ENCODE measurements at regions not wholly inside any gene's neighbourhood (a gene's known extent, or its start where the extent isn't known, plus 50 kb on each side); places are given as distances from the start of the nearest gene placed in this dataset.

GRCh38 chrX:144715337-144715736 lies 532.0 kb upstream of the SPANXN1 start:
- Histone ChIP-seq H3K4me3 (no peak overlapping the region), H3K9me3 (no peaks in the 10 kb centered on the region), H3K36me3 (ENCODE audit: insufficient read depth in 1 of 2, low read depth in 1 of 2) (no peaks in the 10 kb centered on the region), H3K27me3 (ENCODE audit: insufficient read depth in 3 of 3, low read length in 2 of 3) (no peaks in the 10 kb centered on the region), H3K27ac (no peak overlapping the region), H3K4me1 (no peaks in the 10 kb centered on the region)
- TF ChIP-seq CTCF (IDR thresholded peaks at IDR 0.05), result no peak
- intact Hi-C loops (cut with DNase I), result no loop called here
- 38 to 56% (median 49%) methylated on average over 5 of the region's 5 CpGs for WGBS, 3 donors
- ATAC-seq, result peak in 1 of 4 donors; percentile 24
- DNase-seq, result no peak

- TF ChIP-seq CTCF (IDR thresholded peaks at IDR 0.05), result no peak
- WGBS, 3 donors, result 60 to 74% (median 60%) methylated on average over 4 of the region's 4 CpGs
- no peak for ATAC-seq
Observed at GRCh38 chrX:144716187-144716586, 531.1 kb upstream of the SPANXN1 start.

GRCh38 chrX:144717682-144718081 lies 529.6 kb upstream of the SPANXN1 start:
- intact Hi-C loops (cut with DNase I), result no loop called here
- no peaks in the 10 kb centered on the region for H3K27me3 ChIP-seq (ENCODE audit: insufficient read depth in 3 of 3, low read length in 2 of 3)
- TF ChIP-seq CTCF (IDR thresholded peaks at IDR 0.05), result no peak
- H3K36me3 ChIP-seq (ENCODE audit: insufficient read depth in 1 of 2, low read depth in 1 of 2), result no peaks in the 10 kb centered on the region
- H3K27ac ChIP-seq, result no peak overlapping the region
- 78 to 92% (median 88%) methylated on average over 1 of the region's 1 CpG for WGBS, 3 donors
- H3K4me1 ChIP-seq, result no peaks in the 10 kb centered on the region
- no peak overlapping the region for H3K4me3 ChIP-seq
- DNase-seq (no peak), ATAC-seq (no peak)
- no peaks in the 10 kb centered on the region for H3K9me3 ChIP-seq

More at GRCh38 chrX:144716187-144716586, 531.1 kb upstream of the SPANXN1 start:
- no peak overlapping the region for H3K4me3 ChIP-seq
- no peaks in the 10 kb centered on the region for H3K9me3 ChIP-seq
- no peaks in the 10 kb centered on the region for H3K27me3 ChIP-seq (ENCODE audit: insufficient read depth in 3 of 3, low read length in 2 of 3)
- no peaks in the 10 kb centered on the region for H3K4me1 ChIP-seq
- H3K36me3 ChIP-seq (ENCODE audit: insufficient read depth in 1 of 2, low read depth in 1 of 2), result no peaks in the 10 kb centered on the region
- H3K27ac ChIP-seq, result no peak overlapping the region
- no peak for DNase-seq
- intact Hi-C loops (cut with DNase I), result no loop called here

GRCh38 chrX:144722307-144722706 lies 525.0 kb upstream of the SPANXN1 start:
- ATAC-seq (no peak), DNase-seq (no peak)
- no peaks in the 10 kb centered on the region for H3K4me1 ChIP-seq
- no peaks in the 10 kb centered on the region for H3K27me3 ChIP-seq (ENCODE audit: insufficient read depth in 3 of 3, low read length in 2 of 3)
- TF ChIP-seq CTCF (IDR thresholded peaks at IDR 0.05), result no peak
- no peak overlapping the region for H3K4me3 ChIP-seq
- 48 to 64% (median 58%) methylated on average over 6 of the region's 6 CpGs for WGBS, 3 donors
- no peak overlapping the region for H3K27ac ChIP-seq
- no peaks in the 10 kb centered on the region for H3K9me3 ChIP-seq
- intact Hi-C loops (cut with DNase I), result no loop called here
- H3K36me3 ChIP-seq (ENCODE audit: insufficient read depth in 1 of 2, low read depth in 1 of 2), result no peaks in the 10 kb centered on the region

- Histone ChIP-seq H3K4me1 (no peaks in the 10 kb centered on the region), H3K27me3 (ENCODE audit: insufficient read depth in 3 of 3, low read length in 2 of 3) (no peaks in the 10 kb centered on the region), H3K9me3 (no peaks in the 10 kb centered on the region), H3K27ac (no peak overlapping the region), H3K4me3 (no peak overlapping the region), H3K36me3 (ENCODE audit: insufficient read depth in 1 of 2, low read depth in 1 of 2) (no peaks in the 10 kb centered on the region)
- ATAC-seq, result no peak
- intact Hi-C loops (cut with DNase I), result no loop called here
- TF ChIP-seq CTCF (IDR thresholded peaks at IDR 0.05), result no peak
- no peak for DNase-seq
- WGBS, 3 donors, result 23 to 43% (median 39%) methylated on average over 2 of the region's 2 CpGs
Observed at GRCh38 chrX:144730471-144730870, 516.8 kb upstream of the SPANXN1 start.

Data from psoas muscle (tissue), 7 donors.